Adipocyte (in vitro differentiated cells): ENCODE measurements at regions not wholly inside any gene's neighbourhood (a gene's known extent, or its start where the extent isn't known, plus 50 kb on each side); places are given as distances from the start of the nearest gene placed in this dataset.

Experiments
- DNase-seq: peaks from one replicate; pipeline ENCODE4 v3.0.0-alpha.2; 2015; ENCODE audit warnings: low read depth
- H3K27me3 ChIP-seq: replicated peaks from 2 replicates; pipeline ENCODE4 v1.7.0; 2013; ENCODE audit warnings: mild to moderate bottlenecking, low read length, moderate library complexity; ENCODE audit not compliant: control insufficient read depth, insufficient read depth
- H3K36me3 ChIP-seq: 2 replicates; pipeline ENCODE4 v1.7.0; 2013; ENCODE audit warnings: low read length, mild to moderate bottlenecking, moderate library complexity; ENCODE audit not compliant: control insufficient read depth, insufficient read depth, severe bottlenecking
- H3K4me1 ChIP-seq: 2 replicates; pipeline ENCODE4 v1.7.0; 2013; ENCODE audit warnings: mild to moderate bottlenecking, low read length, moderate library complexity; ENCODE audit not compliant: control insufficient read depth, insufficient read depth
- H3K4me3 ChIP-seq: 2 replicates; pipeline ENCODE4 v1.7.0; 2013; ENCODE audit warnings: mild to moderate bottlenecking, low read length, moderate library complexity
- H3K9ac ChIP-seq: 2 replicates; pipeline ENCODE4 v1.7.0; 2013; ENCODE audit warnings: mild to moderate bottlenecking, low read length, moderate library complexity
- H3K9me3 ChIP-seq: 2 replicates; pipeline ENCODE4 v1.7.0; 2013; ENCODE audit warnings: mild to moderate bottlenecking, low read length, moderate library complexity; ENCODE audit not compliant: control insufficient read depth

DNA sequence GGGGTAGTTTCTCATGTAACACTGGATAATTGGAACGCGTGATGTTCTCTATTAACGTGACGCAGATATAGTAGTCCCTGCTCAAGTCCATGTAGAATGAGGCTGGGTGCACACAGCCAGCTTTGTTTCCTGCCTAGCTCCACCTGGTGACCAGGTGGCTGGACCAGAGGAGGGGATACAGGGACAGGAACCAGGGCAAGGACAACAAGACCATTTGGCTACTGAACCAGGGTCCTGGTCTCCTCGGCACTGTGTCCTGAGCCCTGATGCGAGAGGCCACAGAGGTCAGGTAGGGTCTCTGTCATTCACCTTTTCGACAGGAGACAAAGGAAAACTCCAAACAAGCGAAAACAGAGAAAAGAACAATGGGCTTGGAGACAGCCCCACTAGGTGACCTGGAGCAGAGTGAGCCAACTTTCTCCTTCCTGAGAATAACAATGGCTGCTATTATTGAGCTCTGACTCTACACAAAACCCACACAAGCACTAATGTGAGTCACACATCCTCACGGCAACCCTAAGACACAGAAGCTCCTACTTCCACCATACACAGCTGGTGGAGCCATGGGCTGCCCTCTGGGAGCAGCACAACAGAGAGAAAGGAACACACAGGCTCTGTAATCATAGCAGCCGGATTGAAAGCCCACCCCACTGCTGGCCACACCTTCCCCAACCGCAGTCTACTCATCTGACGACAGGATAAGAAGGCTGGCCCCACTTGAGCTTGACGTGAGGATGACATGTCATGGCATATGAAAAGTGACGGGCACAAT, 67.3 kb upstream of the TEX51 start:
- H3K27me3 ChIP-seq, result peaks cover 9% of the 10 kb centered on the region

DNA sequence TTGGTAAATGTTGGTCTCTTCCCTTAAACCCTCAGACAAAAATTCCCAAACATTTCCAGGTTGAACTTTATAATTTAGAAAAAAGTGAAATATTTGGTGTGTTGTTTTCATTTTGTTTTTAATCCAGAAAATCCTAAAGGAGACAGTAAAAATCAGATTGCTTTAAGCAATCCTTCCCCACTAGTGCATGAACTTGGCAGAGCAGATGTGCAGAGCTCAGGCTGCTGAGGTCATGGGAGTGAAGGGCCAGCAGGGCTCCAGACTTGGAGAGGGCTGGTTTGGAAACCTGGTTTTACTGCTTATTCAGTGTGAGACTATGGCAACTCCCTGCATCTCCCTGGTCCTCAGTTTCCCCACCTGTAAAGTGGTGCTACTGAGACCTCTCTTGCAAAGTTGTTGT, 66.7 kb upstream of the TEX51 start:
- peaks cover 9% of the 10 kb centered on the region for H3K27me3 ChIP-seq
- no peaks in the 10 kb centered on the region for H3K4me1 ChIP-seq
- H3K9ac ChIP-seq, result no peak overlapping the region
- no peak for DNase-seq
- H3K9me3 ChIP-seq, result no peaks in the 10 kb centered on the region
- H3K36me3 ChIP-seq, result no peaks in the 10 kb centered on the region
- no peak overlapping the region for H3K4me3 ChIP-seq

More for the DNA sequence above, 67.3 kb upstream of the TEX51 start:
- Histone ChIP-seq H3K9ac (no peak overlapping the region), H3K36me3 (no peaks in the 10 kb centered on the region), H3K4me1 (no peaks in the 10 kb centered on the region), H3K4me3 (no peak overlapping the region), H3K9me3 (no peaks in the 10 kb centered on the region)
- DNase-seq, result no peak

DNA sequence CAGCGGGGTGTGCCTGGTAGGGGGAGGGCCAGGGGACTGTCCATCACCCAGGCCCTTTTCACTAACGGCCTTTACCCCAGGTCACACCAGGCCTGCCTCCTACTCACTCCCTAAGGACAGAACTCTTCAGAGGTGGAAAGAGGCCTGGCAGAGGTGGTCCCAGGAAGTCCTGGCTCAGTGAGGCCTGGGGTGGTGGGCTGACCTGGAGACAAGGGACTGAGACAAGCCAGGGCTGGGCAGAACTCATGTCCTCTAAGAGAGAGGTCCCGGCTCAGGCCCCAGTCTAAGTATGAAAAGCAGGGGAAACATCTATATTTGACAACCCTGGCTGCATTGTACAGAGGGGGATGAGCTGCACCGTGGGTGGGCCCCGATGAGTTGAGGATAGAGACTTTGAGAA, 65.9 kb upstream of the TEX51 start:
- Histone ChIP-seq H3K4me3 (no peak overlapping the region), H3K9ac (no peak overlapping the region)

DNA sequence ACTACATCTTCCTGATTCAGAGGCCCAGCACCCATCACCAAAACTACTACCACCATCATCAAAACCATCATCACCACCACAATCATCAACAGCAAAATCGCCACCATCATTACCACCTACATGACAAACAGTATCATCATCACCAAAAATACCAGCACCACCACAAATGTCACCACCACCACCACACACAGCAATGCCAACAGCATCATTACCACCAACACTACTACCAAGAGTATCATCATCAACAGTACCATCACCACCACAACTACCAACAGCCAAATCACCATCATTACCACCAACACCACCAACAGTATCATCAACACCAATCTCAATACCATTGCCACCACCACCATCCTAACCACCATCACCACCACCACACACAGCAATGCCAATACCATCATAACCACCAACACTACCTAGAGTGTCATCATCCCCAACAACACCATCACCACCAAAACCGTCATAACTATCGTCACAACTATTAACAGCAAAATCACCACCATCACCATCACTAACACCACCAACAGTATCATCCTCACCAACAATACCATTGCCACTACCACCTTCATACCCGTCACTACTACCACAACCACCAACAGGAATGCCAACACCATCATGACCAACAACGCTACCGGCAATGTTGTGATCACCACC, 64.6 kb upstream of the TEX51 start:
- Histone ChIP-seq H3K27me3 (peaks cover 18% of the 10 kb centered on the region), H3K4me1 (no peaks in the 10 kb centered on the region), H3K4me3 (no peak overlapping the region), H3K9ac (no peak overlapping the region), H3K9me3 (no peaks in the 10 kb centered on the region), H3K36me3 (no peaks in the 10 kb centered on the region)
- no peak for DNase-seq

More for the DNA sequence above, 65.9 kb upstream of the TEX51 start:
- Histone ChIP-seq H3K36me3 (no peaks in the 10 kb centered on the region), H3K27me3 (peaks cover 9% of the 10 kb centered on the region), H3K9me3 (no peaks in the 10 kb centered on the region), H3K4me1 (no peaks in the 10 kb centered on the region)
- no peak for DNase-seq

DNA sequence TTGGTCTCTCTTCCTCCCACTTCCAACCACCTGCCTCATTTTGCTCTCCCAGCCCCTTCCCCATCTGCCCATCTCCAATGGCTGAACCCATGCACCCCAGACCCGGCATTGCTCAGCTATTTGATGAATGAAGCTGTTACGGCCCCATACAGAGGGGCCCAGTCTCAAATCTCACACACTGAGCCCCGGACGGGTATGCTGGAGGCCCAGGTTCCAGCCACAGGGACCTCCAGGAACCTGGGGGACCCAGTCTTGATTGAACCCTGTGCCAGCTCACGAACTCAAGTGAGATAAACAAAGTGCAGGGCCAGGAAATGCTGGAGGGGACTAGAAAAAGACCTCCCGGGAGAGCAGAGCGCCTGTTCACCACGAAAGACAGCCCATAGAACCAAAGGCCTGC, 63.4 kb upstream of the TEX51 start:
- Histone ChIP-seq H3K4me1 (no peaks in the 10 kb centered on the region), H3K27me3 (peaks cover 19% of the 10 kb centered on the region), H3K9me3 (no peaks in the 10 kb centered on the region), H3K36me3 (no peaks in the 10 kb centered on the region), H3K9ac (no peak overlapping the region), H3K4me3 (no peak overlapping the region)
- DNase-seq, result no peak

DNA sequence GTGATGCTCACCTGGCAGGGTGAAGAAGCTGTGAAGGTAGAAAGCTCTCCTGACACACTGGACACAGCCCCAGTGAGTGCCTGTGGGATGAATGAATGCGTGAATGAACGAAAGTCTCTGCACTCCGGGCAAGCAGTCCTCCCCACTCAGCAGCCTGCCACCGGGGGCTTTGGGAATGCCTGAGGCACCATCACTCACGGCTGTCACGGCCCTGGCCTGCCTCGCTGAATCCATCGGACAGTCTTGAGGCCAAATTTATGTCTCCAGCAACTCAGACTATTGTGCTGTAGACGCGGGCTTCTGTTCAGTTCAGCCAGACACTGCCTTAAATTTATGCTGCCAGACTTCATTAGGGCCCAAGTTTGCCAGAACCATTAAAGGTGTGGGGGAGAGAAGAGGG, 62.9 kb upstream of the TEX51 start:
- Histone ChIP-seq H3K9me3 (no peaks in the 10 kb centered on the region), H3K4me1 (no peaks in the 10 kb centered on the region), H3K4me3 (no peak overlapping the region), H3K36me3 (no peaks in the 10 kb centered on the region), H3K27me3 (peaks cover 19% of the 10 kb centered on the region), H3K9ac (no peak overlapping the region)
- no peak for DNase-seq

DNA sequence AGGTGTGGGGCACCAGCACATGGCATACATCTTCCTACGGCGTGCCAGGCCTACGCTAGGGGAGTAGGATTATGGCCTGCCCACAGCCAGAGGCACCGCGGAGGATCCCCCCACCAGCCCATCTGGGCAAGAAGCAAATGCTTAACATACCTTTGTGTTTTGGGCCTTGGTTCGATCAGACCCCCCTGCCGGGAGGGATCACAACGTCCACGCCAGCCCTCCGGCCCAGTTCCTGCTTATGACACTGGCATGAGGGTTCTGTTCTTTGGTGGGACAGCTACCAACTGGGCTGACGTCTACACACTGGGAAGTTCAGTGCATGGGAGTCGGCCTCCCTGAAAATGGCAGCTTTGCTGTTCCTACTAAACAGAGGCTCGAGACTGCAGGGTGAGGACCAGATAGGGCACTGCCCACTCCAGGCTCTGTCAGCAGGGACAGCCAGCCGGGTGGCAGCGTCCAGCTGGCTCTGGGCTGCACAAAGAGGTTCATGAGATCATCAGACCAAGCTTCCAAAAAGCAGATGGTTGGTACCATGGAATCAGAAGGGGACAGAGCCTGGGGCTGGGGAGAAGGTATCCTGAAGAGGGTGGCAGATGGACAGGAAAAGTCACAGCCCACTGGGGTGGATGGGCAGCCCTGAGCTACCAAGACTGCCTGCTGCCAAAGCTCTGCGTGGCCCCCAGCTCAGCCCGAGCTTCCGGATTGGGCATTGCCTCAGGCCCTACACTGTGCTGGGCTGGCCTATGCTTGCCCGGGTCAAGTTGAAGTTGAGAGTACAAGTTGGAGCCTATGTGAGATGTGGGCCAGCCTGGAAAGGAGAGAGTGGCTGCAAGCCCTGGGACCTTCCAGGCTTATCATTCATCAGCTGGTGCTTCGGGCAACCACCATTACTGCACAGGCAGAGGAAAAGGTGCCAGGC, 61.7 kb upstream of the TEX51 start:
- H3K4me3 ChIP-seq, result no peak overlapping the region
- no peaks in the 10 kb centered on the region for H3K36me3 ChIP-seq
- no peaks in the 10 kb centered on the region for H3K9me3 ChIP-seq
- H3K4me1 ChIP-seq, result no peaks in the 10 kb centered on the region
- DNase-seq, result no peak
- peaks cover 19% of the 10 kb centered on the region for H3K27me3 ChIP-seq
- no peak overlapping the region for H3K9ac ChIP-seq

DNA sequence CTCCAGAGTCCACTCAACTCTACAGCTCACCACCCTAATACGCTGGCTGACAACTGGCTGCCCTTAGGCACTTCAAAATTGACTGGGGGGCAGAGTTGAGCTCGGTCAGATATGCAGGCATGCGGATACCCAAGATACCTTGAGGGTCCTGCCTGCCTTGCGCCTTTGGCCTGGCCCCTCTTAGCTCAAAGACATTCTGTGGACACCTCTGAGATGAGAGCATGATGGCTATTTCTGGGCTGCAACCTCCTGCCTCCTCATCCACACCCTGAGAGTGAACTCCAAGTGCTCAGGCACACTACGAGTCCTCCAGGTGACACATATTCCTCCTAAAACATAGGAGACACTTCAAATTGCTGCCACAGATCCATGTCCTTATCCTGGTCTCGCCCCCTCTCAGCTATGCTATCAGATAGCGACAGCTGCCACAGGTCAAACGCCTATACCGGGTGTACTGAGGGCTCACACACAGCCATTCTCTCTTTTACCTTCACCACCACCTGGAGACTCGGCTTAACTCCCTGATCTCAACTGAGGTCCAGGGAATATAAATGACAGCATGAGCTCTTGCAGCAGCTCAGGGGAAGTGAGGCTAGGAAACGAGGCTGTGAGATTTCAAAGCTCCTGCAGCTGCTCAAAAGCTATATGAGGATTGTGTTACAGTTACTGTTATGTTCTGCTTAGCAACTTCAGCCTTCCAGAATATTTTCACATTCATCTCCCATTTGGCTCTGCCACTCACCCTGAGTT, 60.5 kb upstream of the TEX51 start:
- H3K9ac ChIP-seq, result no peak overlapping the region
- no peaks in the 10 kb centered on the region for H3K4me1 ChIP-seq
- H3K27me3 ChIP-seq, result peaks cover 19% of the 10 kb centered on the region
- no peaks in the 10 kb centered on the region for H3K9me3 ChIP-seq
- H3K4me3 ChIP-seq, result no peak overlapping the region
- DNase-seq, result no peak
- no peaks in the 10 kb centered on the region for H3K36me3 ChIP-seq

DNA sequence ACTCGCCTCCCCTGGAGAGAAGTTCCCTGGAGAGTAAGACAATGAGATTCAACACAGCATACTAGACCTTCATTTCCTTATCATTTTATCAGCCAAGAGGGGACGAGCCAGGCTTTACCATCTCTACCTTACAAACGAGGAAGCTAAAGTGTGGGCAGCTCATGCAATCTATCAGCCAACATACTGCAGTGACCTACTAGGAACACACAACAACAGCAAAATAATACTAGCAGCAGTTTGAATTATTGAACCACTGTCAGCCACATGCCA, 60.0 kb upstream of the TEX51 start:
- Histone ChIP-seq H3K4me1 (no peaks in the 10 kb centered on the region), H3K9ac (no peak overlapping the region), H3K27me3 (peaks cover 17% of the 10 kb centered on the region), H3K36me3 (no peaks in the 10 kb centered on the region), H3K4me3 (no peak overlapping the region), H3K9me3 (no peaks in the 10 kb centered on the region)
- no peak for DNase-seq

DNA sequence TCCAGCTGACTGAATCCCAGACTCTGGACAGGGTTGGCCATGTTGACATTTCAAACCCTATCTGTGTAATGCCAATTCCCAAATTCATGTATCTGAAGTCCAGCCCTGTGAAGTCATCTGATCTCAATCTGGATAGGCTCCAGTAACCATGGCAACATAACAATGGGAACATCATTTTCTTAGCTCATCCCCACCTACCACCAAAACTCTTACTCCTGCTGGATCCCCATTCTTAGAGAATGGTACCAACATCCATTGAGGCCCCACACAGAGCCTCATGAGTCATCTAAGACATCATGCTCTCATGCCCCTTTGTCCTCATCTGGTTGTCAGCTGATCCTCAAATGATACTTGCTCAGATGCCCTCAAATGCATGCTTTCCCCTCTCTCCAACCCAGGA, 58.9 kb upstream of the TEX51 start:
- H3K4me1 ChIP-seq, result no peaks in the 10 kb centered on the region
- H3K27me3 ChIP-seq, result peaks cover 15% of the 10 kb centered on the region
- DNase-seq, result no peak
- no peaks in the 10 kb centered on the region for H3K36me3 ChIP-seq
- H3K9ac ChIP-seq, result no peak overlapping the region
- H3K4me3 ChIP-seq, result no peak overlapping the region
- no peaks in the 10 kb centered on the region for H3K9me3 ChIP-seq

DNA sequence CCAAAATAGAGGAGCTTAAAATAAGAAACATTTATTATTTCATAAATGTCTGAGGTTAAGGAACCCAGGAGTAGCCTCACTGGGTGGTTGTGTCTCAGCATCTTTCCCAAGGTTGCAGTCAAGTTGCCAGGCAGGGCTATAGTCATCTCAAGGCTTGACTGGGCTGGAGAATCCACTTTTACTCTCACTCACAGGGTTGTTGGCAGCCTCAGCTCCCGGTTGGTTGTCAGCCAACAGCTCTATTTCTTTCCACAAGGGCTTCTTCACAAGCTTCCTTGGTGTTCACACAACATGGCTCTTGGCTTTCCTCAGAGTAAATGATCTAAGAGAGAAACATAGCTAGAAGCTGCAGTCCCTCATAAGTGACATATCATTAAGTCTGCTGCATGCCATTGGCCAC, 55.6 kb upstream of the TEX51 start:
- H3K4me1 ChIP-seq, result no peaks in the 10 kb centered on the region
- no peaks in the 10 kb centered on the region for H3K9me3 ChIP-seq
- no peak overlapping the region for H3K4me3 ChIP-seq
- no peaks in the 10 kb centered on the region for H3K36me3 ChIP-seq
- peaks cover 10% of the 10 kb centered on the region for H3K27me3 ChIP-seq
- DNase-seq, result no peak
- H3K9ac ChIP-seq, result no peak overlapping the region
